K562 (cell line): ENCODE measurements at regions not wholly inside any gene's neighbourhood (a gene's known extent, or its start where the extent isn't known, plus 50 kb on each side); places are given as distances from the start of the nearest gene placed in this dataset.

ENCODE experiments used
- ATAC-seq: fragments of 200-7000 bp; cut with Tn5 transposase; 3 replicates; pipeline ENCODE4 v1.9.1; 2020; ENCODE audit warnings: moderate library complexity
- BruUV-seq: library from RNA; stranded (reverse); fragments of 400-500 nt; replicated peaks from 2 replicates; lab custom pipeline; 2021; lab: Mats Ljungman, UMichigan
- CTCF ChIA-PET: fragments of 300-600 bp; formaldehyde crosslinking; extraction: SDS; loops from one replicate; lab custom pipeline; 2021; ENCODE audit warnings: low intra/inter-chr PET ratio; lab: Yijun Ruan, JAX
- POLR2A ChIA-PET: fragments of 300-600, 350-650 bp; sonication (Branson Sonifier 250); formaldehyde crosslinking; extraction: SDS; loops from one replicate; lab custom pipeline; 2021; ENCODE audit warnings: antibody characterized with exemption, inconsistent platforms; lab: Yijun Ruan, JAX
- DNase-seq, 4 experiments: peaks; one replicate each; pipeline versions ENCODE4 v3.0.0 to v3.0.0-alpha.2; 2011 to 2018; ENCODE audit warnings: low spot score in 3 of 4, mixed read lengths in 3 of 4; ENCODE audit errors: extremely low read depth in 1 of 4
- FAIRE-seq: peaks from 2 replicates; lab custom pipeline; 2011; peaks lifted over from hg19 to GRCh38; lab: Jason Lieb, UNC
- H2AFZ ChIP-seq: 2 replicates; pipeline ENCODE4 v1.6.0; 2011; ENCODE audit warnings: low read depth, low read length, control low read depth, inconsistent platforms
- H3K27ac ChIP-seq: fragments of 200-600 bp; 3 replicates; pipeline ENCODE4 v1.8.0; 2011; ENCODE audit warnings: low read depth, mild to moderate bottlenecking, control low read depth, inconsistent platforms, low read length, moderate library complexity, mixed read lengths; ENCODE audit errors: extremely low read depth
- H3K27me3 ChIP-seq, 2 experiments: fragments of 300-600 bp in 1 of 2; 2 replicates in 1 of 2; 3 replicates in 1 of 2; pipeline versions ENCODE4 v1.6.0 to v1.8.0; 2011; ENCODE audit warnings: inconsistent platforms in 2 of 2, low read length in 2 of 2, mild to moderate bottlenecking in 1 of 2, mixed read lengths in 1 of 2, moderate library complexity in 1 of 2; ENCODE audit not compliant: control insufficient read depth in 2 of 2, insufficient read depth in 2 of 2
- H3K36me3 ChIP-seq: fragments of 300-600 bp; 3 replicates; pipeline ENCODE4 v1.8.0; 2011; ENCODE audit warnings: mild to moderate bottlenecking, low read length, inconsistent platforms; ENCODE audit not compliant: control insufficient read depth, insufficient read depth
- H3K4me1 ChIP-seq, 2 experiments: fragments of 200-600 bp in 1 of 2; replicated peaks in 1 of 2; 2 replicates in 1 of 2; 3 replicates in 1 of 2; pipeline versions ENCODE4 v1.5.1 to v1.8.0; 2011; ENCODE audit warnings: inconsistent platforms in 2 of 2, low read length in 2 of 2, mild to moderate bottlenecking in 1 of 2, mixed read lengths in 1 of 2, moderate library complexity in 1 of 2; ENCODE audit not compliant: control insufficient read depth in 2 of 2, insufficient read depth in 2 of 2
- H3K4me2 ChIP-seq: 2 replicates; pipeline ENCODE4 v1.6.1; 2011; ENCODE audit warnings: low read length, control low read depth, inconsistent platforms, mixed read lengths; ENCODE audit not compliant: insufficient read depth
- H3K4me3 ChIP-seq: fragments of 200-600 bp; sonication (generic), shearing (Covaris generic); 2 replicates; pipeline ENCODE4 v1.5.1; 2016; ENCODE audit warnings: control low read depth, inconsistent platforms
- H3K79me2 ChIP-seq: fragments of 200-600 bp; 3 replicates; pipeline ENCODE4 v1.8.0; 2011; ENCODE audit warnings: low read length, inconsistent platforms; ENCODE audit not compliant: control insufficient read depth, insufficient read depth
- H3K9ac ChIP-seq, 2 experiments: 2 replicates each; pipeline versions ENCODE4 v1.6.0 to v1.6.1; 2011; ENCODE audit warnings: low read depth in 2 of 2, low read length in 2 of 2, control low read depth in 1 of 2, inconsistent platforms in 1 of 2, mild to moderate bottlenecking in 1 of 2, mixed read lengths in 1 of 2; ENCODE audit not compliant: insufficient read depth in 1 of 2
- H3K9me1 ChIP-seq: one replicate; pipeline ENCODE4 v1.6.0; 2011; ENCODE audit warnings: inconsistent platforms, mild to moderate bottlenecking, low read length, moderate library complexity; ENCODE audit not compliant: control insufficient read depth, insufficient read depth
- H3K9me3 ChIP-seq: replicated peaks from 2 replicates; pipeline ENCODE4 v1.5.1; 2011; ENCODE audit warnings: low read depth, low read length, inconsistent platforms; ENCODE audit not compliant: control insufficient read depth, insufficient read depth
- H4K20me1 ChIP-seq: replicated peaks from 2 replicates; pipeline ENCODE4 v1.6.1; 2011; ENCODE audit warnings: low read length, inconsistent platforms, mixed read lengths; ENCODE audit not compliant: control insufficient read depth, insufficient read depth
- BDP1 ChIP-seq: IDR thresholded peaks from 3 replicates; pipeline ENCODE4 v1.6.1; 2011; ENCODE audit not compliant: insufficient read length, insufficient read depth
- GABPB1 ChIP-seq: sonication (generic); formaldehyde crosslinking; IDR thresholded peaks from 2 replicates; pipeline ENCODE4 v1.8.0; 2022; ENCODE audit warnings: mild to moderate bottlenecking, missing genetic modification reagents
- TCF7 ChIP-seq: sonication (generic); IDR thresholded peaks from 2 replicates; pipeline ENCODE4 v1.6.1; 2016; ENCODE audit warnings: antibody characterized with exemption, borderline replicate concordance
- WGBS: fragments of 100-300 bp; shearing (Covaris generic); methylation state at CpG from one replicate; pipeline ENCODE4 v1.1.6; 2016; ENCODE audit warnings: low coverage, mixed read lengths; ENCODE audit not compliant: insufficient coverage; ENCODE audit errors: missing lambda C conversion rate; 5-methylcytosine and 5-hydroxymethylcytosine counted together
- in situ Hi-C: fragments of 300-500 bp; cut with MboI; formaldehyde crosslinking; loops from 4 replicates; pipeline ENCODE4 v1.15.0; 2018; ENCODE audit warnings: inconsistent platforms, mixed read lengths
- intact Hi-C: fragments of 100-400 bp; cut with micrococcal nuclease; formaldehyde crosslinking; loops from 2 replicates; pipeline ENCODE4 v1.14.2; 2022
- TF ChIP-seq, protein P1 (sequence below), 3 experiments: fragments of 200-800 bp in 1 of 3; fragments of 250-450 bp in 1 of 3; fragments of 450-650 bp in 1 of 3; sonication (Bioruptor Pico) in 1 of 3; sonication (Bioruptor generic) in 1 of 3; formaldehyde crosslinking in 1 of 3; IDR thresholded peaks; 2 replicates each; pipeline versions ENCODE4 v1.6.1 to v1.8.0; 2016 to 2022; ENCODE audit warnings: mild to moderate bottlenecking in 2 of 3, missing genetic modification characterization in 2 of 3, missing compliant biosample characterization in 1 of 3, moderate library complexity in 1 of 3

DNA sequence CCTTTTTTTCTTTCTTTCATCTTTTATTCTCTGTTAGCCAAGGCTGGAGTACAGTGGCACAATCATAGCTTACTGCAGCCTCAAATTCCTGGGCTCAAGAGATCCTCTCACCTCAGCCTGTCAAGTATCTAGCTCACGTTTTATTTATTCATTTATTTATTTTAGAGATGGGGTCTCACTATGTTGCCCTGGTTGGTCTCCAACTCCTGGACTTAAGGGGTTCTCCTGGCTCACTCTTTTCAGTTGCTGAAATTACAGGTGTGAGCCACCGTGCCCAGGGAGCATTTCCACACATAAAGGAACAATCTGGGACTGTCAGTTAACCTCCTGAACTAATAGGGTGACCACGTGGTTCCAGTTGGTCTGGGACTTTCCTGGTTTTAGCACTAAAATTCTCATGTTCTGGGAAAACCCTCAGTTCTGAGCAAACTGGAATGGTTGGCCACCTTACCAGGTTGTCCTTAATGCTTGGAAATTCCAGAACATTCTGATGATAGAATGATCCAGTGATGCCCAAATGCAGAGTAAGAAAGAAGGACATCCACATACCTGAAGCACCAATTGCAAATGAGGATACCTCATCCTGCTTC lies 105.5 kb upstream of the ZNF217 start (continued):
- TF ChIP-seq, protein P1, sequence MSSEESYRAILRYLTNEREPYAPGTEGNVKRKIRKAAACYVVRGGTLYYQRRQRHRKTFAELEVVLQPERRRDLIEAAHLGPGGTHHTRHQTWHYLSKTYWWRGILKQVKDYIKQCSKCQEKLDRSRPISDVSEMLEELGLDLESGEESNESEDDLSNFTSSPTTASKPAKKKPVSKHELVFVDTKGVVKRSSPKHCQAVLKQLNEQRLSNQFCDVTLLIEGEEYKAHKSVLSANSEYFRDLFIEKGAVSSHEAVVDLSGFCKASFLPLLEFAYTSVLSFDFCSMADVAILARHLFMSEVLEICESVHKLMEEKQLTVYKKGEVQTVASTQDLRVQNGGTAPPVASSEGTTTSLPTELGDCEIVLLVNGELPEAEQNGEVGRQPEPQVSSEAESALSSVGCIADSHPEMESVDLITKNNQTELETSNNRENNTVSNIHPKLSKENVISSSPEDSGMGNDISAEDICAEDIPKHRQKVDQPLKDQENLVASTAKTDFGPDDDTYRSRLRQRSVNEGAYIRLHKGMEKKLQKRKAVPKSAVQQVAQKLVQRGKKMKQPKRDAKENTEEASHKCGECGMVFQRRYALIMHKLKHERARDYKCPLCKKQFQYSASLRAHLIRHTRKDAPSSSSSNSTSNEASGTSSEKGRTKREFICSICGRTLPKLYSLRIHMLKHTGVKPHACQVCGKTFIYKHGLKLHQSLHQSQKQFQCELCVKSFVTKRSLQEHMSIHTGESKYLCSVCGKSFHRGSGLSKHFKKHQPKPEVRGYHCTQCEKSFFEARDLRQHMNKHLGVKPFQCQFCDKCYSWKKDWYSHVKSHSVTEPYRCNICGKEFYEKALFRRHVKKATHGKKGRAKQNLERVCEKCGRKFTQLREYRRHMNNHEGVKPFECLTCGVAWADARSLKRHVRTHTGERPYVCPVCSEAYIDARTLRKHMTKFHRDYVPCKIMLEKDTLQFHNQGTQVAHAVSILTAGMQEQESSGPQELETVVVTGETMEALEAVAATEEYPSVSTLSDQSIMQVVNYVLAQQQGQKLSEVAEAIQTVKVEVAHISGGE (CRISPR knock-in tag; IDR thresholded peaks at IDR 0.05) = peak in 1 of 3 experiments; percentile 89; a peak in 2 of 6 replicates
- TF ChIP-seq TCF7 (no peak), GABPB1 (CRISPR knock-in tag) (no peak)

DNA sequence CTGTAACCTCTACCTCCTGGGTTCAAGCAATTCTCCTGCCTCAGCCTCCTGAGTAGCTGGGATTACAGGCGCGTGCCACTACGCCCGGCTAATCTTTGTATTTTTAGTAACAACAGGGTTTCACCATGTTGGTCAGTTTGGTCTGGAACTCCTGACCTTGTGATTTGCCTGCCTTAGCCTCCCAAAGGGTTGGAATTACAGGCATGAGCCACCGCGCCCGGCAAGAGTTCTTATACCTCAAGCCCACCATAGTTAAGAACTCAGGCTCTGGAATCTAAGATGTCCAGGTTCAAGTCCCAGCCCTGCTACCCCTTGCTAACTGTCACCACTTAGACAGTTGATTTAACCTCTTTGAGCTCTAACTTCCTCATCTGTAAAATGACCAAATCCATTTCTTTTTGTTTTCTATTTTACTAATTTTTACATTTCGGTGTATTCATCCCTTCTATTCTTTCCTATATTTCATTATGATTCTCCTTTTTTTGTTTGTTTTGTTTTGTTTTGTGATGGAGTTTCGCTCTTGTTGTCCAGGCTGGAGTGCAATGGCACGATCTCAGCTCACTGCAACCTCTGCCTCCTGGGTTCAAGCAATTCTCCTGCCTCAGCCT lies 104.8 kb upstream of the ZNF217 start:
- WGBS = 79% methylated on average over 10 of the region's 10 CpGs
- Histone ChIP-seq H3K9me1 (no peaks in the 10 kb centered on the region), H3K79me2 (no peaks in the 10 kb centered on the region)
- TF ChIP-seq BDP1 = no peak
- TF ChIP-seq, protein P1 (CRISPR knock-in tag; IDR thresholded peaks at IDR 0.05) = peak in 1 of 3 experiments; percentile 79; a peak in 2 of 6 replicates
- TF ChIP-seq, all 486 proteins: peak for 1
- ATAC-seq (no peak), DNase-seq (no peak), FAIRE-seq (no peak)
- H3K36me3 ChIP-seq = no peaks in the 10 kb centered on the region
- ChIA-PET POLR2A (interaction anchor here (1.0 kb wide), 1 partner anchor 41 kb away, joined by 3 read pairs; no protein-coding TSS in a partner anchor), CTCF (no interaction called here)
- in situ Hi-C loops = no loop called here
- H3K4me1 ChIP-seq = peaks cover 0 to 3% of the 10 kb centered on the region in 2 experiments; a peak in 2 of 5 replicates
- H3K4me3 ChIP-seq = no peak overlapping the region
- H3K27me3 ChIP-seq = no peaks in the 10 kb centered on the region
- no peak overlapping the region for H3K9ac ChIP-seq
- no peak overlapping the region for H3K4me2 ChIP-seq
- H3K9me3 ChIP-seq = no peaks in the 10 kb centered on the region
- BruUV-seq = no TSS peak
- intact Hi-C loops = no loop called here
- no peak overlapping the region for H2AFZ ChIP-seq
- no peaks in the 10 kb centered on the region for H4K20me1 ChIP-seq
- no peak overlapping the region for H3K27ac ChIP-seq
